Tibial nerve (tissue), 4 donors: ENCODE measurements at regions not wholly inside any gene's neighbourhood (a gene's known extent, or its start where the extent isn't known, plus 50 kb on each side); places are given as distances from the start of the nearest gene placed in this dataset.

Experiments
- EP300 ChIP-seq, 2 donors: sonication (generic); formaldehyde crosslinking; IDR thresholded peaks; one replicate each; pipeline ENCODE4 v1.6.1; 2017; ENCODE audit warnings: antibody characterized with exemption in 2 of 2, mild to moderate bottlenecking in 1 of 2
- TF ChIP-seq, protein P1 (sequence below), 5 experiments: fragments of 200-600 bp in 3 of 5; fragments of 450-650 bp in 2 of 5; sonication (generic) in 3 of 5; IDR thresholded peaks; one replicate each; pipeline ENCODE4 v1.5.1; 2016 to 2019; ENCODE audit warnings: antibody characterized with exemption in 5 of 5, mild to moderate bottlenecking in 3 of 5, moderate library complexity in 2 of 5

DNA sequence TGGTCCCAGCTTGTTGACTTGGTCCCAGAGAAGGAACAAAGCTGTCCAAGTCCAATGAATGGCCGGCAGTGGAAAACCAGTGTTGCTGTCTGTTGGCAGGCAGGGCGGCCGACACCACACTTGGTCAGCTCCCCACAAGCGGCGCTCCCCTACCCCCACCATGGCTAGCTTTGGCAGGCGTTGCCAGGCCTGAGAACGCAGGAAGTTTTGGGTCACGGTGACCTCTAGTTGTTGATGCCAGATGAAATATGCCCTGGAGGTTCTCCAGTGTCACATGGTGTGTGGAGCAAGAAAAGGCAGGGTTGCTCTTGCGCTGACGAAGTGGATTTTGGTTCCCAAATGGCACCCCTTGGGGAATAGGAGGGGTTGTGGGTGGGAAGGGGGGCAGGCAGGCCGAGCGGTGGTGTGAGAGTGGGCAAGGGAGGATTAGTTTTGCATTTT, 72.7 kb upstream of the TPRG1 start:
- TF ChIP-seq, protein P1, sequence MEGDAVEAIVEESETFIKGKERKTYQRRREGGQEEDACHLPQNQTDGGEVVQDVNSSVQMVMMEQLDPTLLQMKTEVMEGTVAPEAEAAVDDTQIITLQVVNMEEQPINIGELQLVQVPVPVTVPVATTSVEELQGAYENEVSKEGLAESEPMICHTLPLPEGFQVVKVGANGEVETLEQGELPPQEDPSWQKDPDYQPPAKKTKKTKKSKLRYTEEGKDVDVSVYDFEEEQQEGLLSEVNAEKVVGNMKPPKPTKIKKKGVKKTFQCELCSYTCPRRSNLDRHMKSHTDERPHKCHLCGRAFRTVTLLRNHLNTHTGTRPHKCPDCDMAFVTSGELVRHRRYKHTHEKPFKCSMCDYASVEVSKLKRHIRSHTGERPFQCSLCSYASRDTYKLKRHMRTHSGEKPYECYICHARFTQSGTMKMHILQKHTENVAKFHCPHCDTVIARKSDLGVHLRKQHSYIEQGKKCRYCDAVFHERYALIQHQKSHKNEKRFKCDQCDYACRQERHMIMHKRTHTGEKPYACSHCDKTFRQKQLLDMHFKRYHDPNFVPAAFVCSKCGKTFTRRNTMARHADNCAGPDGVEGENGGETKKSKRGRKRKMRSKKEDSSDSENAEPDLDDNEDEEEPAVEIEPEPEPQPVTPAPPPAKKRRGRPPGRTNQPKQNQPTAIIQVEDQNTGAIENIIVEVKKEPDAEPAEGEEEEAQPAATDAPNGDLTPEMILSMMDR (IDR thresholded peaks at IDR 0.05), result no peak
- peak; percentile 34 to 96 for TF ChIP-seq EP300 (IDR thresholded peaks at IDR 0.05)
